ENCODE measurements at regions not wholly inside any gene's neighbourhood (a gene's known extent, or its start where the extent isn't known, plus 50 kb on each side); places are given as distances from the start of the nearest gene placed in this dataset.

- Mint-ChIP-seq H3K36me3 (ENCODE audit: insufficient read depth in 1 of 3, low read depth in 3 of 3) (peaks cover 0 to 2% (median 0%) of the 10 kb centered on the region in 3 experiments; a peak in 1 of 7 replicates), H3K4me3 (no peak overlapping the region), H3K9me3 (no peaks in the 10 kb centered on the region), H3K4me1 (no peaks in the 10 kb centered on the region), H3K27me3 (ENCODE audit: low read depth) (no peaks in the 10 kb centered on the region), H3K27ac (no peak overlapping the region)
- Histone ChIP-seq H2BK15ac (ENCODE audit: low read depth, low read length) (no peak overlapping the region), H3K18ac (ENCODE audit: insufficient read length, low read depth, low read length) (no peak overlapping the region), H3K79me1 (ENCODE audit: insufficient read depth, low read depth, low read length, poor library complexity, severe bottlenecking) (no peaks in the 10 kb centered on the region), H4K8ac (replicated peaks; ENCODE audit: insufficient read length, low read depth, low read length) (no peak overlapping the region), H2BK12ac (ENCODE audit: insufficient read length, low read depth, low read length) (no peak overlapping the region), H4K20me1 (ENCODE audit: control insufficient read depth, insufficient read depth, insufficient read length) (no peaks in the 10 kb centered on the region), H3K9me3 (ENCODE audit: control insufficient read depth, low read depth, low read length) (no peaks in the 10 kb centered on the region), H2AFZ (ENCODE audit: low read length) (no peak overlapping the region), H2BK5ac (ENCODE audit: insufficient read length, low read length) (no peak overlapping the region), H2BK120ac (ENCODE audit: low read depth, low read length, poor library complexity, severe bottlenecking) (no peak overlapping the region), H3K27ac (ENCODE audit: insufficient read length, low read depth, low read length) (no peak overlapping the region), H3K4me1 (ENCODE audit: insufficient read depth, low read length) (no peaks in the 10 kb centered on the region), H4K5ac (ENCODE audit: insufficient read length, low read depth, low read length) (no peak overlapping the region), H3K56ac (ENCODE audit: insufficient read length, low read depth, low read length) (no peak overlapping the region), H2AK5ac (ENCODE audit: insufficient read length, low read length) (no peak overlapping the region), H2BK20ac (ENCODE audit: low read depth, low read length, poor library complexity, severe bottlenecking) (no peak overlapping the region), H3K4me2 (ENCODE audit: insufficient read depth, insufficient read length, low read length) (no peak overlapping the region), H3K79me2 (ENCODE audit: insufficient read depth, low read length) (no peaks in the 10 kb centered on the region), H3K23me2 (ENCODE audit: insufficient read length, low read depth, low read length, poor library complexity, severe bottlenecking) (no peaks in the 10 kb centered on the region), H3K14ac (ENCODE audit: insufficient read depth, low read length) (no peak overlapping the region), H3K9ac (ENCODE audit: extremely low read depth, insufficient read length, low read length) (no peak overlapping the region), H3K4ac (ENCODE audit: low read depth, low read length) (no peak overlapping the region), H3K27me3 (ENCODE audit: insufficient read depth, low read length) (no peaks in the 10 kb centered on the region), H3T11ph (ENCODE audit: low read length) (no peak overlapping the region), H4K91ac (ENCODE audit: insufficient read length, low read depth, low read length) (no peak overlapping the region), H3K23ac (ENCODE audit: insufficient read length, low read depth, low read length) (no peak overlapping the region)
- DNase-seq, result no peak
- no CpG with 5 or more reads among the region's 1 CpG for WGBS (ENCODE audit: extremely low coverage, insufficient read length, low lambda C conversion rate)
- TF ChIP-seq CTCF (conservative IDR thresholded peaks at IDR 0.05), result no peak
Measured at GRCh38 chr18:23342506-23342905, 110.6 kb upstream of the RIOK3 start.
